ENCODE measurements at regions not wholly inside any gene's neighbourhood (a gene's known extent, or its start where the extent isn't known, plus 50 kb on each side); places are given as distances from the start of the nearest gene placed in this dataset.

GRCh38 chr4:104205116-104205515, 289.6 kb downstream of the CXXC4 start (continued):
- TF ChIP-seq, protein P1, sequence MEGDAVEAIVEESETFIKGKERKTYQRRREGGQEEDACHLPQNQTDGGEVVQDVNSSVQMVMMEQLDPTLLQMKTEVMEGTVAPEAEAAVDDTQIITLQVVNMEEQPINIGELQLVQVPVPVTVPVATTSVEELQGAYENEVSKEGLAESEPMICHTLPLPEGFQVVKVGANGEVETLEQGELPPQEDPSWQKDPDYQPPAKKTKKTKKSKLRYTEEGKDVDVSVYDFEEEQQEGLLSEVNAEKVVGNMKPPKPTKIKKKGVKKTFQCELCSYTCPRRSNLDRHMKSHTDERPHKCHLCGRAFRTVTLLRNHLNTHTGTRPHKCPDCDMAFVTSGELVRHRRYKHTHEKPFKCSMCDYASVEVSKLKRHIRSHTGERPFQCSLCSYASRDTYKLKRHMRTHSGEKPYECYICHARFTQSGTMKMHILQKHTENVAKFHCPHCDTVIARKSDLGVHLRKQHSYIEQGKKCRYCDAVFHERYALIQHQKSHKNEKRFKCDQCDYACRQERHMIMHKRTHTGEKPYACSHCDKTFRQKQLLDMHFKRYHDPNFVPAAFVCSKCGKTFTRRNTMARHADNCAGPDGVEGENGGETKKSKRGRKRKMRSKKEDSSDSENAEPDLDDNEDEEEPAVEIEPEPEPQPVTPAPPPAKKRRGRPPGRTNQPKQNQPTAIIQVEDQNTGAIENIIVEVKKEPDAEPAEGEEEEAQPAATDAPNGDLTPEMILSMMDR (conservative IDR thresholded peaks at IDR 0.05; ENCODE audit: low read depth in 2 of 2): no peak
- no peak for TF ChIP-seq JUNB (IDR thresholded peaks at IDR 0.05; ENCODE audit: unreplicated experiment)

- Mint-ChIP-seq H3K9me3 (no peaks in the 10 kb centered on the region), H3K27ac (no peak overlapping the region), H3K27me3 (ENCODE audit: insufficient read depth, low read depth, poor library complexity) (no peaks in the 10 kb centered on the region), H3K4me3 (no peak overlapping the region), H3K36me3 (ENCODE audit: low read depth) (no peaks in the 10 kb centered on the region), H3K4me1 (no peaks in the 10 kb centered on the region; the same call in 2 of the 3 replicates)
- DNase-seq (ENCODE audit: low spot score) (no peak), ATAC-seq (no peak)
- H3K27me3 ChIP-seq (ENCODE audit: insufficient read depth): no peaks in the 10 kb centered on the region
- H3K4me2 ChIP-seq: no peak overlapping the region
- no peaks in the 10 kb centered on the region for H3K4me1 ChIP-seq (ENCODE audit: insufficient read depth)
- no peak overlapping the region for H2AFZ ChIP-seq
- H3K27ac ChIP-seq (ENCODE audit: low read depth): no peak overlapping the region
- H3K9me2 ChIP-seq (ENCODE audit: insufficient read depth): no peaks in the 10 kb centered on the region
- H3F3A ChIP-seq (replicated peaks; ENCODE audit: low read depth): no peaks in the 10 kb centered on the region
- no peaks in the 10 kb centered on the region for H3K36me3 ChIP-seq (ENCODE audit: insufficient read depth)
- no peaks in the 10 kb centered on the region for H3K79me2 ChIP-seq (replicated peaks; ENCODE audit: insufficient read depth)
- no peak overlapping the region for H3K4me3 ChIP-seq
- no peaks in the 10 kb centered on the region for H4K20me1 ChIP-seq (replicated peaks; ENCODE audit: insufficient read depth)
- TF ChIP-seq, protein P2, sequence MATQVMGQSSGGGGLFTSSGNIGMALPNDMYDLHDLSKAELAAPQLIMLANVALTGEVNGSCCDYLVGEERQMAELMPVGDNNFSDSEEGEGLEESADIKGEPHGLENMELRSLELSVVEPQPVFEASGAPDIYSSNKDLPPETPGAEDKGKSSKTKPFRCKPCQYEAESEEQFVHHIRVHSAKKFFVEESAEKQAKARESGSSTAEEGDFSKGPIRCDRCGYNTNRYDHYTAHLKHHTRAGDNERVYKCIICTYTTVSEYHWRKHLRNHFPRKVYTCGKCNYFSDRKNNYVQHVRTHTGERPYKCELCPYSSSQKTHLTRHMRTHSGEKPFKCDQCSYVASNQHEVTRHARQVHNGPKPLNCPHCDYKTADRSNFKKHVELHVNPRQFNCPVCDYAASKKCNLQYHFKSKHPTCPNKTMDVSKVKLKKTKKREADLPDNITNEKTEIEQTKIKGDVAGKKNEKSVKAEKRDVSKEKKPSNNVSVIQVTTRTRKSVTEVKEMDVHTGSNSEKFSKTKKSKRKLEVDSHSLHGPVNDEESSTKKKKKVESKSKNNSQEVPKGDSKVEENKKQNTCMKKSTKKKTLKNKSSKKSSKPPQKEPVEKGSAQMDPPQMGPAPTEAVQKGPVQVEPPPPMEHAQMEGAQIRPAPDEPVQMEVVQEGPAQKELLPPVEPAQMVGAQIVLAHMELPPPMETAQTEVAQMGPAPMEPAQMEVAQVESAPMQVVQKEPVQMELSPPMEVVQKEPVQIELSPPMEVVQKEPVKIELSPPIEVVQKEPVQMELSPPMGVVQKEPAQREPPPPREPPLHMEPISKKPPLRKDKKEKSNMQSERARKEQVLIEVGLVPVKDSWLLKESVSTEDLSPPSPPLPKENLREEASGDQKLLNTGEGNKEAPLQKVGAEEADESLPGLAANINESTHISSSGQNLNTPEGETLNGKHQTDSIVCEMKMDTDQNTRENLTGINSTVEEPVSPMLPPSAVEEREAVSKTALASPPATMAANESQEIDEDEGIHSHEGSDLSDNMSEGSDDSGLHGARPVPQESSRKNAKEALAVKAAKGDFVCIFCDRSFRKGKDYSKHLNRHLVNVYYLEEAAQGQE (IDR thresholded peaks at IDR 0.05; ENCODE audit: unreplicated experiment): no peak
- TF ChIP-seq CREB1 (CRISPR knock-in tag; IDR thresholded peaks at IDR 0.05; ENCODE audit: low read depth) (no peak), ZNF462 (CRISPR knock-in tag; IDR thresholded peaks at IDR 0.05) (no peak), ZNF114 (CRISPR knock-in tag; IDR thresholded peaks at IDR 0.05) (no peak), EZH2 (IDR thresholded peaks at IDR 0.05; ENCODE audit: low read depth, unreplicated experiment) (no peak), ETS1 (IDR thresholded peaks at IDR 0.05) (no peak), ZNF331 (CRISPR knock-in tag; IDR thresholded peaks at IDR 0.05; ENCODE audit: low read depth) (no peak), EZH2phosphoT487 (IDR thresholded peaks at IDR 0.05; ENCODE audit: unreplicated experiment) (no peak), NANOG (IDR thresholded peaks at IDR 0.05; ENCODE audit: borderline replicate concordance) (no peak)
- TF ChIP-seq, protein P1 (conservative IDR thresholded peaks at IDR 0.05; ENCODE audit: low read depth in 2 of 2): no peak
Observed at GRCh38 chr4:104188301-104188700, 306.4 kb downstream of the CXXC4 start.

Data from GM23338 (cell line).